ENCODE measurements at regions not wholly inside any gene's neighbourhood (a gene's known extent, or its start where the extent isn't known, plus 50 kb on each side); places are given as distances from the start of the nearest gene placed in this dataset.

GRCh38 chr14:62003701-62004100, 241.5 kb downstream of the SNAPC1 start:
- Histone ChIP-seq H3K9ac (ENCODE audit: low read length) (no peak overlapping the region), H3K27ac (ENCODE audit: low read length in 2 of 2) (no peak overlapping the region), H3K4me1 (ENCODE audit: control insufficient read depth in 2 of 2, insufficient read depth in 2 of 2, low read length in 2 of 2) (no peaks in the 10 kb centered on the region), H3K27me3 (replicated peaks in 1 of 4; ENCODE audit: control extremely low read depth in 1 of 4, control insufficient read depth in 3 of 4, insufficient read depth in 4 of 4, low read length in 3 of 4) (no peaks in the 10 kb centered on the region), H2AFZ (ENCODE audit: insufficient read depth, low read depth, low read length, poor library complexity, severe bottlenecking) (no peak overlapping the region), H3K79me2 (ENCODE audit: control insufficient read depth, insufficient read depth, low read length) (no peaks in the 10 kb centered on the region), H4K20me1 (ENCODE audit: control insufficient read depth, insufficient read depth, low read length, poor library complexity, severe bottlenecking) (no peaks in the 10 kb centered on the region), H3K4me2 (replicated peaks; ENCODE audit: low read depth, low read length, poor library complexity, severe bottlenecking) (no peak overlapping the region), H3K36me3 (replicated peaks in 1 of 2; ENCODE audit: control extremely low read depth in 1 of 2, control insufficient read depth in 1 of 2, extremely low read depth in 1 of 2, insufficient read depth in 2 of 2, low read length in 1 of 2) (no peaks in the 10 kb centered on the region), H3K4me3 (ENCODE audit: control extremely low read depth in 1 of 5, extremely low read depth in 1 of 5, insufficient read depth in 1 of 5, low read depth in 2 of 5, low read length in 4 of 5) (no peak overlapping the region), H3K9me3 (ENCODE audit: control extremely low read depth in 1 of 3, control insufficient read depth in 2 of 3, insufficient read depth in 1 of 3, low read length in 2 of 3) (peaks cover 3 to 7% (median 4%) of the 10 kb centered on the region in 3 donors)
- H3K27me3 Mint-ChIP-seq = no peaks in the 10 kb centered on the region
- intact Hi-C loops (cut with micrococcal nuclease) = no loop called here
- H3K4me1 Mint-ChIP-seq = peaks cover 2% of the 10 kb centered on the region
- no peak overlapping the region for H3K27ac Mint-ChIP-seq
- ChIA-PET POLR2A (no interaction called here), CTCF (interaction anchor here (1.1 kb wide), 1 partner anchor 79 kb away, joined by 3 read pairs; no protein-coding TSS in a partner anchor)
- 80% methylated on average over 2 of the region's 2 CpGs for WGBS (ENCODE audit: insufficient coverage)
- DNase-seq (no peak), ATAC-seq (ENCODE audit: low read depth) (no peak)
- H3K4me3 Mint-ChIP-seq = no peak overlapping the region
- TF ChIP-seq, protein P1, sequence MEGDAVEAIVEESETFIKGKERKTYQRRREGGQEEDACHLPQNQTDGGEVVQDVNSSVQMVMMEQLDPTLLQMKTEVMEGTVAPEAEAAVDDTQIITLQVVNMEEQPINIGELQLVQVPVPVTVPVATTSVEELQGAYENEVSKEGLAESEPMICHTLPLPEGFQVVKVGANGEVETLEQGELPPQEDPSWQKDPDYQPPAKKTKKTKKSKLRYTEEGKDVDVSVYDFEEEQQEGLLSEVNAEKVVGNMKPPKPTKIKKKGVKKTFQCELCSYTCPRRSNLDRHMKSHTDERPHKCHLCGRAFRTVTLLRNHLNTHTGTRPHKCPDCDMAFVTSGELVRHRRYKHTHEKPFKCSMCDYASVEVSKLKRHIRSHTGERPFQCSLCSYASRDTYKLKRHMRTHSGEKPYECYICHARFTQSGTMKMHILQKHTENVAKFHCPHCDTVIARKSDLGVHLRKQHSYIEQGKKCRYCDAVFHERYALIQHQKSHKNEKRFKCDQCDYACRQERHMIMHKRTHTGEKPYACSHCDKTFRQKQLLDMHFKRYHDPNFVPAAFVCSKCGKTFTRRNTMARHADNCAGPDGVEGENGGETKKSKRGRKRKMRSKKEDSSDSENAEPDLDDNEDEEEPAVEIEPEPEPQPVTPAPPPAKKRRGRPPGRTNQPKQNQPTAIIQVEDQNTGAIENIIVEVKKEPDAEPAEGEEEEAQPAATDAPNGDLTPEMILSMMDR (IDR thresholded peaks at IDR 0.05) = no peak
- TF ChIP-seq EZH2 (IDR thresholded peaks at IDR 0.05; ENCODE audit: borderline replicate concordance, insufficient read depth, low read depth, low read length, poor library complexity, severe bottlenecking) = no peak
- H3K9me3 Mint-ChIP-seq (ENCODE audit: insufficient read depth) = peaks cover 2% of the 10 kb centered on the region

DNA sequence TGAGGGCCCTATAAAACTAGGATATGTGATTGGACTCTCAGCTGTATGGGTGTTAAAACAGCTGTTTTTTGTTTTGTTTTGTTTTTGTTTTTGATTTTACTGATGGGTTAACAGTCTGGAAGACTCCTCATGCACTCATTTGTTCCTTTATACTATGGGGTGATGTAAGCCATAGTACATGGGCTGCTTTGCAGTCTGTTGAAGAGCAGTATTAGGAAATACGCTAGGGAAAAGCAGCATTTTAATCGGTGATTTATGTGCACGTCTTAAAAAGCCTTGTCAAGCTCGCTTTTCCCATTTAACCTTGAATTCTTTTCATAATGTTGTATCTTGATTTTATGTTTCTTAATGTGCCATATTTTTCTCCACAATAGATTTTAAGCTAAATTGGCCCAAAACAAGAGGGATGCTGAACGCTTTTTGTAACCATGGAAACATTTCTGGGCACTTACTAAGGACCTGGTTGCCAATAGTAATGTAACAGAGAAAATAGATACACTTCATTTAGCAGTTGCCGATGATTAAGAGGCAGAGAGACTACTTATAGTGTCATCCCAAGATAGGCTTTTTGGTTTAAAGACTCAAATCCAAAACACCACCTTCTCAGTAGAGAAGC, 244.0 kb downstream of the SNAPC1 start:
- Mint-ChIP-seq H3K27me3 (no peaks in the 10 kb centered on the region), H3K4me3 (no peak overlapping the region), H3K4me1 (peaks cover 2% of the 10 kb centered on the region), H3K27ac (no peak overlapping the region), H3K9me3 (ENCODE audit: insufficient read depth) (peaks cover 2% of the 10 kb centered on the region)
- Histone ChIP-seq H3K79me2 (ENCODE audit: control insufficient read depth, insufficient read depth, low read length) (no peaks in the 10 kb centered on the region), H4K20me1 (ENCODE audit: control insufficient read depth, insufficient read depth, low read length, poor library complexity, severe bottlenecking) (no peaks in the 10 kb centered on the region), H3K27ac (ENCODE audit: low read length in 2 of 2) (no peak overlapping the region), H3K4me2 (replicated peaks; ENCODE audit: low read depth, low read length, poor library complexity, severe bottlenecking) (no peak overlapping the region), H3K9me3 (ENCODE audit: control extremely low read depth in 1 of 3, control insufficient read depth in 2 of 3, insufficient read depth in 1 of 3, low read length in 2 of 3) (peaks cover 3 to 7% (median 4%) of the 10 kb centered on the region in 3 donors), H3K36me3 (replicated peaks in 1 of 2; ENCODE audit: control extremely low read depth in 1 of 2, control insufficient read depth in 1 of 2, extremely low read depth in 1 of 2, insufficient read depth in 2 of 2, low read length in 1 of 2) (no peaks in the 10 kb centered on the region), H3K9ac (ENCODE audit: low read length) (no peak overlapping the region), H3K4me1 (ENCODE audit: control insufficient read depth in 2 of 2, insufficient read depth in 2 of 2, low read length in 2 of 2) (no peaks in the 10 kb centered on the region), H3K27me3 (replicated peaks in 1 of 4; ENCODE audit: control extremely low read depth in 1 of 4, control insufficient read depth in 3 of 4, insufficient read depth in 4 of 4, low read length in 3 of 4) (no peaks in the 10 kb centered on the region), H2AFZ (ENCODE audit: insufficient read depth, low read depth, low read length, poor library complexity, severe bottlenecking) (no peak overlapping the region), H3K4me3 (ENCODE audit: control extremely low read depth in 1 of 5, extremely low read depth in 1 of 5, insufficient read depth in 1 of 5, low read depth in 2 of 5, low read length in 4 of 5) (no peak overlapping the region)
- WGBS (ENCODE audit: insufficient coverage) = 100% methylated on average over 1 of the region's 6 CpGs
- TF ChIP-seq, protein P1 (IDR thresholded peaks at IDR 0.05) = no peak
- no peak for TF ChIP-seq EZH2 (IDR thresholded peaks at IDR 0.05; ENCODE audit: borderline replicate concordance, insufficient read depth, low read depth, low read length, poor library complexity, severe bottlenecking)
- DNase-seq (no peak), ATAC-seq (ENCODE audit: low read depth) (no peak)
- CTCF ChIA-PET = no interaction called here
- intact Hi-C loops (cut with micrococcal nuclease) = no loop called here
- POLR2A ChIA-PET = no interaction called here
